ENCODE measurements at regions not wholly inside any gene's neighbourhood (a gene's known extent, or its start where the extent isn't known, plus 50 kb on each side); places are given as distances from the start of the nearest gene placed in this dataset.

- no peak overlapping the region for H3K27ac ChIP-seq (ENCODE audit: low read length)
- H3K36me3 ChIP-seq (ENCODE audit: control insufficient read depth, insufficient read depth, low read length) = no peaks in the 10 kb centered on the region
- intact Hi-C loops (cut with micrococcal nuclease; ENCODE audit: unreplicated experiment) (no loop called here), in situ Hi-C loops (cut with HindIII; ENCODE audit: low pct_unique_long_range_greater_than_20kb, low sequenced_read_pairs) (no loop called here)
- DNase-seq (ENCODE audit: low read depth, low spot score) (no peak), ATAC-seq (no peak)
- TF ChIP-seq CTCF (IDR thresholded peaks at IDR 0.05) (no peak), SIN3A (IDR thresholded peaks at IDR 0.05; ENCODE audit: borderline replicate concordance, insufficient read depth, low read depth, low read length) (no peak), REST (IDR thresholded peaks at IDR 0.05; ENCODE audit: insufficient read depth in 1 of 2, low read depth in 2 of 2, low read length in 1 of 2) (no peak), TCF7L2 (IDR thresholded peaks at IDR 0.05; ENCODE audit: low read depth, low read length) (no peak), POLR2AphosphoS5 (IDR thresholded peaks at IDR 0.05; ENCODE audit: low read depth, low read length) (no peak)
- no peaks in the 10 kb centered on the region for H3K4me1 ChIP-seq (ENCODE audit: control insufficient read depth, insufficient read depth, low read length)
- H3K27me3 ChIP-seq (ENCODE audit: control insufficient read depth, insufficient read depth, low read length) = no peaks in the 10 kb centered on the region
- CTCF ChIA-PET = no interaction called here
- POLR2A ChIA-PET = no interaction called here
- H3K9me3 ChIP-seq (ENCODE audit: control insufficient read depth, insufficient read depth, low read depth, low read length) = no peaks in the 10 kb centered on the region
- no peak overlapping the region for H3K4me3 ChIP-seq (ENCODE audit: low read depth in 2 of 2, low read length in 2 of 2)
- BruUV-seq (replicated peaks) = no TSS peak
Measured at GRCh38 chr13:32947411-32948276, 68.6 kb upstream of the KL start.

- in situ Hi-C loops (cut with HindIII; ENCODE audit: low pct_unique_long_range_greater_than_20kb, low sequenced_read_pairs) = no loop called here
- no TSS peak for BruUV-seq (replicated peaks)
- no peaks in the 10 kb centered on the region for H3K9me3 ChIP-seq (ENCODE audit: control insufficient read depth, insufficient read depth, low read depth, low read length)
- H3K4me3 ChIP-seq (ENCODE audit: low read depth in 2 of 2, low read length in 2 of 2) = no peak overlapping the region
- POLR2A ChIA-PET = no interaction called here
- CTCF ChIA-PET = no interaction called here
- no peak overlapping the region for H3K27ac ChIP-seq (ENCODE audit: low read length)
- intact Hi-C loops (cut with micrococcal nuclease; ENCODE audit: unreplicated experiment) = no loop called here
- ATAC-seq (no peak), DNase-seq (ENCODE audit: low read depth, low spot score) (no peak)
- TF ChIP-seq CTCF (IDR thresholded peaks at IDR 0.05) = no peak
- TF ChIP-seq POLR2AphosphoS5 (IDR thresholded peaks at IDR 0.05; ENCODE audit: low read depth, low read length) = no peak
- no peak for TF ChIP-seq SIN3A (IDR thresholded peaks at IDR 0.05; ENCODE audit: borderline replicate concordance, insufficient read depth, low read depth, low read length)
- TF ChIP-seq REST (IDR thresholded peaks at IDR 0.05; ENCODE audit: insufficient read depth in 1 of 2, low read depth in 2 of 2, low read length in 1 of 2) = no peak
- TF ChIP-seq TCF7L2 (IDR thresholded peaks at IDR 0.05; ENCODE audit: low read depth, low read length) = no peak
- no peaks in the 10 kb centered on the region for H3K27me3 ChIP-seq (ENCODE audit: control insufficient read depth, insufficient read depth, low read length)
- H3K4me1 ChIP-seq (ENCODE audit: control insufficient read depth, insufficient read depth, low read length) = no peaks in the 10 kb centered on the region
- no peaks in the 10 kb centered on the region for H3K36me3 ChIP-seq (ENCODE audit: control insufficient read depth, insufficient read depth, low read length)
Measured at GRCh38 chr13:32949820-32950219, 66.4 kb upstream of the KL start.

Measured in Panc1 (cell line).